ENCODE measurements at regions not wholly inside any gene's neighbourhood (a gene's known extent, or its start where the extent isn't known, plus 50 kb on each side); places are given as distances from the start of the nearest gene placed in this dataset.

- TF ChIP-seq POLR2A (IDR thresholded peaks at IDR 0.05; ENCODE audit: low read depth, low read length) (no peak), POLR2AphosphoS5 (IDR thresholded peaks at IDR 0.05; ENCODE audit: low read depth, low read length) (no peak)
These were observed 563.9 kb upstream of the LMO3 start for GRCh38 chr12:17169726-17170471.
